ENCODE measurements at regions not wholly inside any gene's neighbourhood (a gene's known extent, or its start where the extent isn't known, plus 50 kb on each side); places are given as distances from the start of the nearest gene placed in this dataset.

DNA sequence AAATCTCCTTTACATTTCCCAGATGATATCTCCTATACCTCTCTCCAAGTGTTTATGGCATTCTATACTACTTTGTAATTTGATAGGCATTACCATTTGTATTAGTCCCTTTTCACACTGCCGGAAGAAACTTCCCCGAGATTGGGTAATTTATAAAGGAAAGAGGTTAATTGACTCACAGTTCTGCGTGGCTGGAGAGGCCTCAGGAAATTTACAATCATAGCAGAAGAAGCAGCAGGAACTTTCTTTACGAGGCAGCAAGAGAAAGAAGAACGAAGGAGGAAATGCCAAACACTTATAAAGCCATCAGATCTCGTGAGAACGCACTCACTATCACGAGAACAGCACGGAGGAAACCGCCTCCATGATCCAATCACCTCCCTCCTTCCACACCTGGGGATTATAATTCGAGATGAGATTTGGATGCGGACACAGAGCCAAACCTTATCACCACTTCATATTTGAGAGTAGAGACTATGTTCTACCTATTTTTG is 1194.6 kb downstream of the SORCS1 start:
- no peak overlapping the region for H3K14ac ChIP-seq (ENCODE audit: low read length)
- H4K91ac ChIP-seq (ENCODE audit: low read depth, low read length), result no peak overlapping the region
- no peak overlapping the region for H2BK5ac ChIP-seq (ENCODE audit: low read depth, low read length, poor library complexity)
- H2AK5ac ChIP-seq (ENCODE audit: low read length), result no peak overlapping the region
- no peak overlapping the region for H3K23ac ChIP-seq (ENCODE audit: low read length)
- H3K79me1 ChIP-seq (ENCODE audit: low read length), result no peaks in the 10 kb centered on the region
- no peak overlapping the region for H3K4me3 ChIP-seq (ENCODE audit: low read depth, low read length)
- no peak overlapping the region for H3K18ac ChIP-seq (ENCODE audit: low read length)
- H2BK120ac ChIP-seq (ENCODE audit: insufficient read depth, low read length, poor library complexity), result no peak overlapping the region
- WGBS (ENCODE audit: extremely low coverage, insufficient coverage, insufficient read length), result no CpG with 5 or more reads among the region's 12 CpGs
- H3K36me3 ChIP-seq (ENCODE audit: control insufficient read depth in 1 of 2, insufficient read depth in 2 of 2, low read length in 2 of 2), result no peaks in the 10 kb centered on the region
- DNase-seq, result no peak
- no peak overlapping the region for H4K12ac ChIP-seq (ENCODE audit: low read depth, low read length)
- H3K4ac ChIP-seq (ENCODE audit: low read depth, low read length), result no peak overlapping the region
- no peak overlapping the region for H3K27ac ChIP-seq (ENCODE audit: low read depth, low read length)
- no peaks in the 10 kb centered on the region for H3K79me2 ChIP-seq (ENCODE audit: control insufficient read depth, insufficient read depth, low read length, poor library complexity)
- H3K4me1 ChIP-seq (ENCODE audit: control insufficient read depth in 1 of 2, insufficient read depth in 2 of 2, low read length in 2 of 2), result no peaks in the 10 kb centered on the region
- H4K8ac ChIP-seq (ENCODE audit: low read depth, low read length), result no peak overlapping the region
- no peak overlapping the region for H2AFZ ChIP-seq (ENCODE audit: insufficient read depth, low read length, poor library complexity)
- H2BK12ac ChIP-seq (ENCODE audit: low read length), result no peak overlapping the region
- no peaks in the 10 kb centered on the region for H3K27me3 ChIP-seq (ENCODE audit: insufficient read depth, low read length)
- H3K9me3 ChIP-seq (ENCODE audit: insufficient read depth, low read depth, low read length), result no peaks in the 10 kb centered on the region
- no peak overlapping the region for H3K9ac ChIP-seq (ENCODE audit: low read length)
- H3K4me2 ChIP-seq (ENCODE audit: low read length), result no peak overlapping the region

DNA sequence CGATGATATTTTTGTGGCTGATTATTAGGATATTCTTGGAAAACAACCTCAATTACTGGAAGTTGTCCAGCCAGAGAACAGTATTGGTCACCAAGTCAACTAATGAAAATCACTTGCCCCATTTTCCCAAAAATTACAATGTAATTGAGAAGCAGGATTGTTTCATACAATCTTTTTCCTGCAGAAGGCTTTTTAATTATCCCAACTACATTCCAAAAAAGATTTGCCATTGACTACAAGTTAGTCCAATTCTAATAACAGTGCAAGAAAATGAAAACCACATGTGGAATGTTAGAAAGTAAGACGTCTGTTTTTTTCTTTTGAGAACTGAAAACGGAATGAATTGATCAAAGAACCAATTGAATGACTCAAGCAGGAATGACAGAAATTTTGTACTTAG is 1195.8 kb downstream of the SORCS1 start:
- no CpG with 5 or more reads among the region's 3 CpGs for WGBS (ENCODE audit: extremely low coverage, insufficient coverage, insufficient read length)
- Histone ChIP-seq H3K4ac (ENCODE audit: low read depth, low read length) (no peak overlapping the region), H2BK12ac (ENCODE audit: low read length) (no peak overlapping the region), H3K4me3 (ENCODE audit: low read depth, low read length) (no peak overlapping the region), H3K79me1 (ENCODE audit: low read length) (no peaks in the 10 kb centered on the region), H3K36me3 (ENCODE audit: control insufficient read depth in 1 of 2, insufficient read depth in 2 of 2, low read length in 2 of 2) (no peaks in the 10 kb centered on the region), H3K27me3 (ENCODE audit: insufficient read depth, low read length) (no peaks in the 10 kb centered on the region), H3K27ac (ENCODE audit: low read depth, low read length) (no peak overlapping the region), H2BK120ac (ENCODE audit: insufficient read depth, low read length, poor library complexity) (no peak overlapping the region), H4K12ac (ENCODE audit: low read depth, low read length) (no peak overlapping the region), H3K79me2 (ENCODE audit: control insufficient read depth, insufficient read depth, low read length, poor library complexity) (no peaks in the 10 kb centered on the region), H3K9ac (ENCODE audit: low read length) (no peak overlapping the region), H3K9me3 (ENCODE audit: insufficient read depth, low read depth, low read length) (no peaks in the 10 kb centered on the region), H4K91ac (ENCODE audit: low read depth, low read length) (no peak overlapping the region), H2AK5ac (ENCODE audit: low read length) (no peak overlapping the region), H3K14ac (ENCODE audit: low read length) (no peak overlapping the region), H3K4me2 (ENCODE audit: low read length) (no peak overlapping the region), H3K23ac (ENCODE audit: low read length) (no peak overlapping the region), H3K4me1 (ENCODE audit: control insufficient read depth in 1 of 2, insufficient read depth in 2 of 2, low read length in 2 of 2) (no peaks in the 10 kb centered on the region), H4K8ac (ENCODE audit: low read depth, low read length) (no peak overlapping the region), H3K18ac (ENCODE audit: low read length) (no peak overlapping the region), H2AFZ (ENCODE audit: insufficient read depth, low read length, poor library complexity) (no peak overlapping the region), H2BK5ac (ENCODE audit: low read depth, low read length, poor library complexity) (no peak overlapping the region)
- no peak for DNase-seq

DNA sequence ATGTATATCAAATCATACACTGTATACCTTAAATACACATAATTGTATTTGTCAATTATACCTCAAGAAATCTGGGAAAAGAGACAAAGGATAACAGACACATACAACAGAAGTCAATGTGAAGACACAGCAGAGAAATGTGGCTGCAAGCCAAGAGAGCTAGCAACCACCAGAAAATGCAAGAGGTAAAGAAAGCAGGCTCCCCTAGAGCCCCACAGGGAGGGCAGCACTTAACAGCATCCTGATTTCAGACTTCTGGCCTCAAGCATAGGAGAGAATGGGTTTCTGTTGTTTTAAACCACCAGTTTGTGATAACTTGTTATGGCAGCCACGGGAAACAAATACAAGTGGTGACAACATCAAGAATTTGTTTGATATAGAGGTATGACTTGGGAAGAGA is 1197.2 kb downstream of the SORCS1 start:
- Histone ChIP-seq H2BK120ac (ENCODE audit: insufficient read depth, low read length, poor library complexity) (no peak overlapping the region), H3K9me3 (ENCODE audit: insufficient read depth, low read depth, low read length) (no peaks in the 10 kb centered on the region), H3K18ac (ENCODE audit: low read length) (no peak overlapping the region), H3K27ac (ENCODE audit: low read depth, low read length) (no peak overlapping the region), H3K79me2 (ENCODE audit: control insufficient read depth, insufficient read depth, low read length, poor library complexity) (no peaks in the 10 kb centered on the region), H3K4me2 (ENCODE audit: low read length) (no peak overlapping the region), H3K4ac (ENCODE audit: low read depth, low read length) (no peak overlapping the region), H3K9ac (ENCODE audit: low read length) (no peak overlapping the region), H2AFZ (ENCODE audit: insufficient read depth, low read length, poor library complexity) (no peak overlapping the region), H2AK5ac (ENCODE audit: low read length) (no peak overlapping the region), H4K12ac (ENCODE audit: low read depth, low read length) (no peak overlapping the region), H3K14ac (ENCODE audit: low read length) (no peak overlapping the region), H2BK12ac (ENCODE audit: low read length) (no peak overlapping the region), H3K27me3 (ENCODE audit: insufficient read depth, low read length) (no peaks in the 10 kb centered on the region), H3K79me1 (ENCODE audit: low read length) (no peaks in the 10 kb centered on the region), H3K36me3 (ENCODE audit: control insufficient read depth in 1 of 2, insufficient read depth in 2 of 2, low read length in 2 of 2) (no peaks in the 10 kb centered on the region), H3K23ac (ENCODE audit: low read length) (no peak overlapping the region), H3K4me1 (ENCODE audit: control insufficient read depth in 1 of 2, insufficient read depth in 2 of 2, low read length in 2 of 2) (no peaks in the 10 kb centered on the region), H2BK5ac (ENCODE audit: low read depth, low read length, poor library complexity) (no peak overlapping the region), H3K4me3 (ENCODE audit: low read depth, low read length) (no peak overlapping the region), H4K8ac (ENCODE audit: low read depth, low read length) (no peak overlapping the region), H4K91ac (ENCODE audit: low read depth, low read length) (no peak overlapping the region)
- no CpG with 5 or more reads among the region's 1 CpG for WGBS (ENCODE audit: extremely low coverage, insufficient coverage, insufficient read length)
- no peak for DNase-seq

DNA sequence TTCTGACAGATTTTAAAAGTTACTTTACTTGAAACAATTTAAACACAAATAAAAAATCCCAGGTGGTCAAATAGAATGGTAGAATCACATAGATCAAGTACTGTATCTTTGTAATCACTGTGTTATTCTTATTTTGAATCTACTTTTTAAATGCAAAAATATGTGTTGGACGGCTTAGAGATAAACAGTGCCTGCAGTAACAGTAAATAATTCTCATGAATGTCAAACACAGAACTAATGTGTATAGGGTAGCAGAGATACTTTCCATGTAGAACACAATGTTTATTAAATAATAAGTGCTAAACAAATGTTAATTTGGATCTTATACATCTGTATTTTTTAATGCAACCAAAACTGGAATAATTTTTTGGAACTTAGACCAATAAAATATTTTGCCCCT is 1199.4 kb downstream of the SORCS1 start:
- H3K79me2 ChIP-seq (ENCODE audit: control insufficient read depth, insufficient read depth, low read length, poor library complexity), result no peaks in the 10 kb centered on the region
- WGBS (ENCODE audit: extremely low coverage, insufficient coverage, insufficient read length), result no CpG with 5 or more reads among the region's 1 CpG
- H3K27ac ChIP-seq (ENCODE audit: low read depth, low read length), result no peak overlapping the region
- no peak overlapping the region for H4K8ac ChIP-seq (ENCODE audit: low read depth, low read length)
- H4K91ac ChIP-seq (ENCODE audit: low read depth, low read length), result no peak overlapping the region
- no peaks in the 10 kb centered on the region for H3K9me3 ChIP-seq (ENCODE audit: insufficient read depth, low read depth, low read length)
- H3K79me1 ChIP-seq (ENCODE audit: low read length), result no peaks in the 10 kb centered on the region
- H3K4me3 ChIP-seq (ENCODE audit: low read depth, low read length), result no peak overlapping the region
- no peak overlapping the region for H2BK12ac ChIP-seq (ENCODE audit: low read length)
- no peak overlapping the region for H3K14ac ChIP-seq (ENCODE audit: low read length)
- no peak overlapping the region for H3K4ac ChIP-seq (ENCODE audit: low read depth, low read length)
- H2BK120ac ChIP-seq (ENCODE audit: insufficient read depth, low read length, poor library complexity), result no peak overlapping the region
- H3K36me3 ChIP-seq (ENCODE audit: control insufficient read depth in 1 of 2, insufficient read depth in 2 of 2, low read length in 2 of 2), result no peaks in the 10 kb centered on the region
- H2AK5ac ChIP-seq (ENCODE audit: low read length), result no peak overlapping the region
- H3K18ac ChIP-seq (ENCODE audit: low read length), result no peak overlapping the region
- H3K4me1 ChIP-seq (ENCODE audit: control insufficient read depth in 1 of 2, insufficient read depth in 2 of 2, low read length in 2 of 2), result no peaks in the 10 kb centered on the region
- H2AFZ ChIP-seq (ENCODE audit: insufficient read depth, low read length, poor library complexity), result no peak overlapping the region
- H3K4me2 ChIP-seq (ENCODE audit: low read length), result no peak overlapping the region
- H4K12ac ChIP-seq (ENCODE audit: low read depth, low read length), result no peak overlapping the region
- no peaks in the 10 kb centered on the region for H3K27me3 ChIP-seq (ENCODE audit: insufficient read depth, low read length)
- no peak overlapping the region for H3K9ac ChIP-seq (ENCODE audit: low read length)
- H2BK5ac ChIP-seq (ENCODE audit: low read depth, low read length, poor library complexity), result no peak overlapping the region
- H3K23ac ChIP-seq (ENCODE audit: low read length), result no peak overlapping the region
- no peak for DNase-seq

Data from trophoblast cell (in vitro differentiated cells and primary cell).